HG02678 (cell line): ENCODE measurements at regions not wholly inside any gene's neighbourhood (a gene's known extent, or its start where the extent isn't known, plus 50 kb on each side); places are given as distances from the start of the nearest gene placed in this dataset.
"Not testable (repeated sequence)": the region's sequence is repeated elsewhere in the genome, so short reads cannot be mapped to it uniquely, and the experiment has no call there.

ENCODE experiments used
- ATAC-seq: cut with Tn5 transposase; IDR thresholded peaks from one replicate; pipeline ENCODE4 v1.9.1; 2021; ENCODE audit warnings: mild to moderate bottlenecking, moderate library complexity; ENCODE audit not compliant: unreplicated experiment

- peak; percentile 62 for ATAC-seq
Measured at GRCh38 chr2:199216253-199216652, 241.5 kb downstream of the SATB2 start.

GRCh38 chr2:199207011-199207410 lies 250.7 kb downstream of the SATB2 start:
- no peak for ATAC-seq

DNA sequence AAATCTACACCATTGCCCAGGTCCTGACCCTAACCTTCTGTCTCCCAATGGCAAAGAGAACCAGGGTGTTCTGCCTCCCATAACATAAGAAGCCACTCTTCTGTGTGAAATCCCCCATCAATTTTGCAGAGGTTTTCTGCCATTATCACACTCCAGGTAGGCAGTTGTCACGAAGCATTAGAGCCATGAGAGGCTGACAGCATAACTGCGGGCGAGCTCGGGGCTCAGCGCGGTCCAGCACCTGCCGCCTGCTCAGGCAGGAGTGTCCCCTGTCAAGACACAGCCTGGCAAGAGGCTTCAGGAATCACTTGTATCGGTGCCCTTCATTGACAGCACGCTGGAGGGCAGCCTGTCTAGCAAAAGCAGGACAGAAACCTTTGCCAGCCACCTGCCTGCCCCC lies 251.2 kb downstream of the SATB2 start:
- no peak for ATAC-seq

DNA sequence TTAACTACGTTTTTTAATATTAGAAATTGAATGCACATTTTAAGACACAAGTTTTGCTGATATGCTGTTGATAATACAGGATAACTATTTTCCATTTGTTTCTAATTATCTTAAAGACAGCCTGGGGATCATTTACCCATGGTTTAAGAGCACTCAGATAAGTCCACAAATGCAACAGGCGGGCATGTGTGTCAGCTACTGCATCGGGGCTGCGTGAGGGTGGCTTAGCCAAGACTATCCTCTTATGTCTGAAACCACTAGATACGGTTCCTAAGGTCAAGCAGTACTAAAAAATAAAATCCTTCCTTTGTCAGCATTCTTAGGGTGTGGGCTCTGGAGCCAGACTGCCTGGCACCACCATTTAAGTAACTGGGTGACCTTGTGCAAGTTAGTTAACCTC lies 254.8 kb downstream of the SATB2 start:
- no peak for ATAC-seq

DNA sequence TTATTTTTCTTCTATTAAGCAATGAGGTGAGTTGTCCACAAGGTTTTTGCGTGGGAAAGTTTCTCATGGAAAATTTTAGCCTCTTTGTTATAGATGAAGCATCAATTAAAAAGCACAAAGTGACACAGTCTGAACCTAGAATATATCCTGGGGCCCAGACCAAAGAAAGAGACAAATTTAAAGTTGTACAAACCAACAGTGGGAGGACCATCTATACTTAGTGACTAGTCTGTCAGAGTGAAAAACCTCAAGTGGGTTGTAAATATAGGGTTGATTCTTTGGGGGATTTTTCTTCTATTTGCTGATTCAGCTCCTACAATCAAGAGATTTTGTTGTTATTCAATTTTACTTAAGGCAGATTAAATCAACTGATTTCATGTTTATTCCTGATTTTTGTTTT lies 256.2 kb downstream of the SATB2 start:
- no peak for ATAC-seq

- ATAC-seq = no peak
Measured at GRCh38 chr2:199199797-199200196, 257.9 kb downstream of the SATB2 start.

DNA sequence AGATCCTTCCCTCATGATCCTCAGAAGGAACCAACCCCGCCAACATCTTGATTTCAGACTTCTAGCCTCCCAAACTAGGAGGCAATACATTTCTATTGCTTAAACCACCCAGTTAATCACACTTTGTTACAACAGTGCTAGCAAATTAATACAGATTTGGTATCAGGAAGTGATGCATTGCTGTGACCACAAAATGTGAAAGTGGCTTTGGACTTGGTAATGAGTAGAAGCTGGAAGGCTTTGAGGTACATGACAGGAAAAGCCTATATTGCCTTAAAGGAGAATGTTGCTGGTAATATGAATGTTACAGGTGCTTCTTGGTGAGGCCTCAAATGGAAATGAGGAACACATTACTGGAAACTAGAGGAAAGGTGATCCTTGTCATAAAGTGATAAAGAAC lies 260.3 kb downstream of the SATB2 start:
- no peak for ATAC-seq

DNA sequence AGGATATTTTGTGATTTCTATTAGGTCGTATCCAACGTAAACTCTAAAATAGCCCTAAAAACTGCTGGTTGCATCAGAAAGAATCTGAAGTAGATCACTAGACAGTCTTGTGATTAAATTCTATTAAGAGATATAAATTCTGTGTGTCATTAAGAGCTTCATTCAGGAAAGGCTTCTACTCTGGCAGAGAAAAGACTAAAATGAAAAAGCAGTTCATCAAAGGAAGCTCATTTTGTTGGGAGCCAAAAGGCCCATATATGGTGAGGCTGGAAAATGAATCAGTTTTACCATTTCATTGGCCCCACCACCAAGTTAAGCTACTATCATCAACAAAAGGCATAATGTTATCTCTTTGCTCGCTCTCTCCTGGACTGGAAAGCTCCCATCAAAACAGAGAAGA lies 261.1 kb downstream of the SATB2 start:
- no peak for ATAC-seq

DNA sequence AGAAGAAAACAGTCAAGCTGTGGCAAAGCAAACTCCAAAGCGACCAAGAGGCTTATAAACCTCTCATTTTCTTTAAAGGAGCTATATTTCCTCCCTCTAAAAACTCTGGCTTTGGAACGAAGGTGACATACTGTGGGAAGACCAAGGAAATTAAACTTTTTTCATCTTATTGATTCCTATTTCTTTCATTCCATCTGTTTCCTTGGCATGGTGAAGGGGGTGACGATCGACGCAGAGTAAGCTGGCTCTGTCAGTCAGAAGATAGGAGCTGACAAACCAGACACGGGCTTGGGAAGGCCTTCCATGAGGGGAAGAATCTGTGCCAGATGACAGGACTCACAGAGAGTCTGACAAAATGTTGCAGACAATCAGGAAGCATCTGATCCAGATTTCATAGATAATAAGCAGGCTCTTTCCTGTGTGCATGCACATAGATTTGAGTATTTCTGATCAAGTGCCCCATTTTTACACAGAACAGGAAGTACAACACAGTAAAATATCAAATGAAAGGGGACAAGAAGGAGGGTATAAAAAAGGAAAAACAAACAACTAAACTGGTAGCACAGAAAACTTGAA lies 261.7 kb downstream of the SATB2 start:
- no peak for ATAC-seq

- no peak for ATAC-seq
Measured at GRCh38 chr2:199191461-199191860, 266.3 kb downstream of the SATB2 start.

- ATAC-seq = no peak
Measured at GRCh38 chr2:199189229-199189628, 268.5 kb downstream of the SATB2 start.

GRCh38 chr2:199186301-199186751 lies 271.4 kb downstream of the SATB2 start:
- no peak for ATAC-seq

GRCh38 chr2:199185174-199185573 lies 272.6 kb downstream of the SATB2 start:
- ATAC-seq = not testable (repeated sequence)

GRCh38 chr2:199163613-199164458 lies 293.9 kb downstream of the SATB2 start:
- ATAC-seq = no peak

- no peak for ATAC-seq
Measured at GRCh38 chr2:199160677-199161465, 296.9 kb downstream of the SATB2 start.

DNA sequence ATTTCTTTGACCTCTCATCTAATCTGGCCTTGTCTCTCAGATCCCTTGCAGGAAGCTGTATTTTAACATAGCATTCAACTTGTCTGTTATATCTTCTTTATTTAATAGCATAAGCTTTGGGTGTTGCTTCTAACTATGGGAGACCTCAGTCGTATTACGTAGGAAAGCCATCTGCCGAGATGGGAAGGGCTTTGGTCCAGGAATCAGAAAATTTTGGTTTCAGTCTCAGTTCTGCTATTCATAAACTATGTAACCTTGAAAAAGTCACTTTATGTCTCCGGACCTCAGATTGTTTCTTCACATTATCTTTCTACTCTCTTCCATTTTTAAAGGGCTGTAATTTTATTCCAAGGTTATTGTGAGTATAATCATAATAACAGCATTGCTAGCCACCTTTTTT lies 297.7 kb downstream of the SATB2 start:
- ATAC-seq = no peak

GRCh38 chr2:199148076-199148845 lies 309.5 kb downstream of the SATB2 start:
- no peak for ATAC-seq

- no peak for ATAC-seq
Measured at GRCh38 chr2:199147216-199147615, 310.5 kb downstream of the SATB2 start.

- ATAC-seq = no peak
Measured at GRCh38 chr2:199144546-199144945, 313.2 kb downstream of the SATB2 start.

GRCh38 chr2:199144036-199144435 lies 313.7 kb downstream of the SATB2 start:
- no peak for ATAC-seq

- no peak for ATAC-seq
Measured at GRCh38 chr2:199136681-199137080, 321.1 kb downstream of the SATB2 start.
